Superior temporal gyrus (tissue), 1 donor: ENCODE measurements at regions not wholly inside any gene's neighbourhood (a gene's known extent, or its start where the extent isn't known, plus 50 kb on each side); places are given as distances from the start of the nearest gene placed in this dataset.
"Not testable (repeated sequence)": the region's sequence is repeated elsewhere in the genome, so short reads cannot be mapped to it uniquely, and the experiment has no call there.

ENCODE experiments used
- DNase-seq: peaks from one replicate; pipeline ENCODE4 v3.0.0-alpha.2; 2016; ENCODE audit errors: extremely low spot score

DNA sequence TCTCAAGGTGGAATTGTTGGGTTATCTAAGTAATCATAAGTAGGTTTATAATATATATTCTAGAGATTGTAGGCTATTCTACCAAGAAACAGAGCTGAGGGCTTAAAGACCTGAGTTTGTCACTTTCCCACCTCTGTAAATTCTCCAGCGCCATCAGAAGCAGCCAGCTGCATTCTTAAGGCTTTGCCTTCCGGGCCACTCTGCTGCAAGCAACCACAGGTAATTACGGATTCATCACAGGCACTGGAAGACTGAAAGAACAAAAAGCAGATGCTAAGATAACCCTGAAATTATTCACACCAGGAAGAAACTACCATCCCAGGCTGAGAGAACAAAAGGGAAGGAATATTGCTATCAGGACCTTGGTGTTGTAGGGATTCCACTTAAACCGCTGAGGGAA, 137.8 kb upstream of the JCAD start:
- no peak for DNase-seq

DNA sequence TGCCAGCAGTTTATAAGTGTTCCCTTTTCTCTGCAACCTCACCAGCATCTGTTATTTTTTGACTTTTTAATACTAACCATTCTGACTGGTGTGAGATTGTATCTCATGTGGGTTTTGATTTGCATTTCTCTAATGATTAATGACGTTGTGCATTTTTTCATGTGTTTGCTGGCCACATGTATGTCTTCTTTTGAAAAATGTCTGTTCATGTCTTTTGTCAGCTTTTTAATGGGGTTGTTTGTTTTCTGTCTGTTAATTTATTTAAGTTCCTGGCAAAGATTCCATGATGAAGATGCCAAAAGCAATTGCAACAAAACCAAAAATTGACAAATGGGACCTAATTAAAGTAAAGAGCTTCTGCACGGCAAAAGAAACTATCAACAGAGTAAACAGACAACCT, 137.2 kb upstream of the JCAD start:
- DNase-seq: not testable (repeated sequence)

DNA sequence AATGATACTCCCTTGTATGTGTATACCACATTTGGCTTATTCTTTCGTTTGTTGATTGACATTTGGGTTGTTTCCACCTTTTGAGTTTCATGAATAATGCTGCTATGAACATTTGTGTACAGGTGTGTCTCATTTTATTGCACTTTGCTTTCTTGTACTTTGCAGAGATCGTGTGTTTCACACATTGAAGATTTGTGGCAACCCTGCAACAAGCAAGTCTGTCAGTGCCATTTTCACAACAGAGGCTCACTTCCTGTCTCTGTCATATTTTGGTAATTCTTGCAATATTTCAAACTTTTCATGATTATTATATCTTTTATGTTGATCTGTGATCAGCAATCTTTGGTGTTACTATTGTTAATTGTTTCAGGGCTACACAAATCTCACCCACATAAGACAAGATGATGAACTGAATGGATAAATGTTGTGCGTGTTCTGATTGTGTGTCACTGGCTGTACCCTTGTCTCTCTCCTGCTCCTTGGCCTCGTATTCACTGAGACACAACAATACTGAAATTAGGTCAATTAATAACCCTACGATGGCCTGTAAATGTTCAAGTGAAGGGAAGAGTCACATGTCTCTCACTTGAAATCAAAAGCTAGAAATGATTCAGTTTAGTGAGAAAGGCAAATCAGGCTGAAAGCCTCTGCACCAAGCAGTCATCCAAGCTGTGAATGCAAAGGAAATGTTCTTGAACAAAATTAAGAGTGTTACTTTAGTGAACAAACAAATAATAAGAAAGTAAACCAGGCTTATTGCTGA, 133.6 kb upstream of the JCAD start:
- no peak for DNase-seq

DNA sequence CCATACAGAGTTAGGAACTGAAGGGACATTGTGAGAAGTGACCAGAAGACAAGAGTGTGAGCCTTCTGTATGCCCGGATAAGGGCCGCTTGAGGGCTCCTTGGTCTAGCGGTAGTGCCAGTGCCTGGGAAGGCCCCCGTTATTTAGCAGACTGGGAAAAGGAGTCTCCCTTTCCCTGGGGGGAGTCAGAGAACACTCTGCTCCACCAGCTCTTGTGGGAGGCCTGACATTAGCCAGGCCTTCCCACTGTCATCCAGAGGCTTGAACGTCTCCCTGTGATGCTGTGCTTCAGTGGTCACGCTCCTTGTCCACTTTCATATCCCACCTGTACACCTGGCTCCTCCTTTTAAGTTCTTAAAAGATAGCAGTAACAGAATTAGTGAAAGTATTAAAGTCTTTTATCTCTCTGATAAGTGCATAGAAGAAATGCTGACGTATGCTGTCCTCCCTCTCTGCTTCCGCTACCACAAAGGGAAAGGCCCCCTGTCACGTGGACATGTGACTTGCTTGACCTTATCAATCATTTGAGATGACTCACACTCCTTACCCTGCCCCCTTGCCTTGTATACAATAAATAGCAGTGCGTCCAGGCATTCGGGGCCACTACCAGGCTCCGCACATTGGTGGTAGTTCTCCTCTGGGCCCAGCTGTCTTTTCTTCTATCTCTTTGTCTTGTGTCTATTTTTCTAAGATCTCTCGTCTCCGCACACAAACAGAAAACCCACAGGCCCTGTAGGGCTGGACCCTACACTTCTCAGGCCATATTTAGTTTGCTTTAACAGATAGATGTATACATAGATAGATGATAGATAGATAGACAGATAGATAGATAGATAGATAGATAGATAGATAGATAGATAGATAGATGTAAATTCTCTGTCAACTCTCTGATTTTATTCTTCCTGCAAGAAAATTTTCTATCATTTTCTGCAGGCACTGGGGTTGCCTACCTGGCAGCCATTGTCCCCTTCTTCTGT, 131.5 kb upstream of the JCAD start:
- no peak for DNase-seq

DNA sequence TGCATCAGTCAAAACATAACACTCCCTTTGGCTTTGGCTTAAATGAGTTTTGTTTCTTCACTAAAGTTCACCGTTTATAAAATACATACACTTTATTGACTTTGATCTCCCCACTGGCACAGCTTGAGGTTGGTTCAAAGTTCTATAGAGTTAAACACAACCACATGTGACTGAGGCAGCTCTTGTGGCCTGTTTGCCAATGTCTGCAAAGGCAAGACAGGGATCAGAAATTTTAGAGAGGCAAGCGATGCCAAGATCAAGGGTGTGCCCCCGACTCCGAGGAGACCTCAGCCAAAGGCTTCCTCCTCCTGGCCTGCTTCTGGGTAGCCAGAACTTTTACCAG, 129.8 kb upstream of the JCAD start:
- no peak for DNase-seq

DNA sequence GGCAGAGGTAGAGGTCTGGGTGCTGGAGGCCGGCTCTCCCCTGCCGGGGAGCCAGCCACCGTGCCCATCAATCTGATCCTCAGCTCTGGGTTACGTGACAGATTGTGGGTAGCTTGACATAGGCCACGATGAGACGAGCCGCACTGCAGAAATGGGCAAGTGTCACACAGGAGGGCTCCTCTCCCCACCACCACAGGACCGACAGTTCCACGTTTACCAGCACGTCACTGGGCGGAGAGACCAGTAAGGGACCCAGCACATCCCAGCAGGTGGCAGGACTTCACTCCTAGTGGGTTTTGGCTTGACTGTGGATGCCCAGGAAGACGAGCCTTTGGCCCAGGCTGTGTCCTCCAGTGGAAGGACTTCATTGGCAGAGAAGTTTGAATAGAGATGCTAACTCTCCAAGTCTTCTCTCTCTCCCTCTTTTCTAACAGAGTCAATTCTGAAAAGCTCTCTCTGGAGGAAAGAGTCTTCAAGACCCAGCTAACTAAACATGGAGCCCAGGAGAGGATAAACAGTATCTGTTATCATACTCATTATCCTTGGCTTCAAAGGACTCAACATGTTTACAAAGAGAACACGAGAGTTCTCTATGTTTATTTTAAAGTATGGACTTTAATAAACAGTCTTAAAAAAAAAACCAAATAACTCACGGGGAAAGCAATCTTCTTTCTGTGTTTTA, 129.3 kb upstream of the JCAD start:
- DNase-seq: no peak

DNA sequence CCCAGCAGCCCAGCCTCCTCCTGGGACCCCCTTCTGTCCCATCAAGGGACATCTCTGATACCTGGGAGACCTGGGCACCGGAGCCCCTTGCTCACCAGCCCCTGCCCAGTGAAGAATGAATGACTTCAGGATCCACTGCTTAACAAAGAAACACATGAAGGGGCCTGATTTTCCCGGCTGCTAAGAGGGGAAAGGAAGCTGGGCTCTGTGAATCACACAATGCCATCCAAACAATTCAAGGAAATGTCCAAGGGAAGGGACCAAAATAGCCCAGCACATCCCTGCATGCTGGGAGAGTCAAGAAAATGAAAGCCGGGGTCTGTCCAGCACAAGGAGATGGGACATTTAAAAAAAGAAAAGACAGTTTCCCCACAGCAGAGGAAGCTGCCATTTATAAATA, 128.7 kb upstream of the JCAD start:
- no peak for DNase-seq

DNA sequence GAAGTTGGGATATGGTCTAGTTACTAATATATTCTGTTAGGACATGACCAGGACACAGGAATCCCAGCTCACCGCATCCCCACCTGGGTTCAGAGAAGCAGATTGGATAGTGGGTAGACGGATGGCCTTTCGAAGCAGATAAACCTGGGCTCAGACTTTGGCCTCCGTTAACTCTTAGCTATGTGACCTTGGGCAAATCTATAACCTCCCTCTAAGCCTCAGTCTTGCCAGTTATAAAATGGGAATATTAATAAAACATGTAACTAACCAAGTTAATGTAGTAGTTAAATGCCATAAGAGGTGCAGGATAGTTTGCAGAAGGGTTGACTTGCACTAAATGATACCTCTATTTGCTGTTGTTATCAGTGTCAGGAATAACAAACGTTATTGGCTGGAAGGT, 127.6 kb upstream of the JCAD start:
- no peak for DNase-seq

DNA sequence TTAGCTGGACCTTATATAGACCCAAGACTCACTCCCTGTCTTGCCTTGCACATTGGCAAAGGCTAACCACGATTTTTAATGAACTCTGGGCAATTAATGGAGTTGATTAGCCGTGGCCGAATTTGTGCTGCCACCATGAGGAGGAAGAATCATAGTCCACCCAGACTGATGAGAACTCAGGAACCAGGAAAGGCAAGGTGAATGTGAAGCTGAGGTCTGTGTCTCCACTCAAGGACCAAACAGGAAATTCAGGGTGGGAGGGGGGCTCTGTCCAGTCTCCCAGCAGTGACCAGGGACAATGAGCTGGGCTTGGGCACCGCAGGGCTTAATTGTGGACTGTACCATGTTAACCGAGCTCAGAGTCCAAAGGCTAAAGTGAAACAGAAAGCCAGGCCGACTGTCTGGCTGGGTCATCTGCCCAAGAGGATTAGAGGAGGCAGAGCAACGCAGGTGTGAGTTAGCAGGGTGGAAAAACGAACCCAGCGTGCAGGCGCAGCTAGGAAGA, 127.0 kb upstream of the JCAD start:
- DNase-seq: no peak

DNA sequence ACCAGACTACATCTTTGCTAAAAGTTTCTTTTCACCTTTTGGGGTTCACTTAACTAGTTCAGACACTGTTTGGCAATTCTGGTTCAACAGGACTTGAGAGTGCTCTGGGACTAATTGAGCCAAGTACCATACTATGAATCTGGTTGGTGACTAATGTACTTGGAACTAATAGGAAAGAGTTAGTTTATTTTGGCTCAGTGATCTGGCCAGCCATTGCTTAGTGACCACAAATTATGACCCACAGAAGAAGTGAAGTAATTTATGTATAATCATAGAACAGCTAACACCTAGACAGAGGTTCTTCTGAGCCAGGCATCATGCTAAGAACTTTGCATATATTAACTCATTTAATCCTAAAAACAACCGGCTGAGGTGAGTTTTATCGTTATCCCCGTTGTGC, 126.5 kb upstream of the JCAD start:
- no peak for DNase-seq

DNA sequence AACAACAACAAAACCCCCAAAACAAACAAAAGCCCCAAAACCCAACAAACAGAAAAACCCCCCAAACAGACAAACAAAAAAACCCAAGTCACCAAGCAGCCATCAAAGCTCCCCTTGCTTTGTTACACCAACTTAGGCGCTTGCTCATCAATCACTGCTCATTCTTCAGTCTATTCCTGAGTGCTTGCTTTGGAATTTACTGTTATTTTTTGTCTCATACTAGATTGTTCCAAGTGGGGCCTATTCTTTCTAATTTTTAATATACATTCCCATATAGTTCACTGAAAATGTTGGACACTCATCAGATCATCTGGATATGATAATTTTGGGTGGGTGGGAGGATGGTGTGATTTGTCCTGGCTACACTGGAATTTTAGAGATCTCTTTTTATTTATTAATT, 126.0 kb upstream of the JCAD start:
- DNase-seq: no peak

DNA sequence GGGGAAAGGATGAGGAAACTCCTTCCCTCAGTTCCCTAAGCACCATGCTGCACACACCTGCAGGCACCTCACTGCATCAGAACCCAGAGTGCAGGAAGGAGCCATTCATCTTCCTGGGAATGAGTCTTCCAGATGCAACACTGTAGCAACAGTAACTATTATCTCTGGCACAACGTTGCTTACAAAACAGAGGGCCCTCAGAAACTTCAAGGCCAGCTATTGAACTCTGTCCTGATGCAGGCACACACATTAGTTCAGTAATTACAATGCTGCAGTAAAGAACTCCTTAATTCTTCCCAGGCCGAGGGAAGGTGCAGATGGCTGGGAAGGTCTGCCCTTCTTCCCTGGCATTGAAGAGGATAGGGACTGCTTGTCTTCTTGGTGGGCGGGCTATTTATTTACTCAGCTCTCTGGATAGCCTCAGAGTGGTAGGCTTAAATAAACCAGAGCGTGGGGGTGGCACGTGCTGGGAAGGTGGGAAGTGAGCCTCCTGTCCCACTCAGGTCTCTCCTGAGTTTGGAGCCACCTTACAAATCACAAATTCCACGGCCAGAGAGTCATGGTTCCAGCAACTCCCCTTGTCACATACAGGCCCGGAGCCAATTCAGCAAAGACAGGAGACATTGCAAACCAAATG, 125.1 kb upstream of the JCAD start:
- DNase-seq: no peak

DNA sequence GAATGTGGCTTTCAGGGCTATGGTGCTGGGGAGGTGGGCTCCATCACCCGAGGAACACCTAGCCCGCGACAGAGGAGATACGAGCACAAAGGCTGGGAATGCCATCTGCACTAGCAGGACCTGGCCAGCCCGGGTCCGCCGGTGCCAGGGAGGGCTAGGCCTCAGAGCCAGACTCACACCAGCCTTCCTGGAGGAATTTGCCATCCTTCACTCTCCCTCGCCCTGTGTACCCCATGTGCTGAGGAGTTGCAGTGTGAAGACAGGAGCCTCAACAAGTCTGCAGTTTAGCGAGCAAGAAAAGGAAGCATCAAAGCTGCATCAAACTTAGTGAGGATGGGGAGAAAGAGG, 123.6 kb upstream of the JCAD start:
- DNase-seq: no peak

DNA sequence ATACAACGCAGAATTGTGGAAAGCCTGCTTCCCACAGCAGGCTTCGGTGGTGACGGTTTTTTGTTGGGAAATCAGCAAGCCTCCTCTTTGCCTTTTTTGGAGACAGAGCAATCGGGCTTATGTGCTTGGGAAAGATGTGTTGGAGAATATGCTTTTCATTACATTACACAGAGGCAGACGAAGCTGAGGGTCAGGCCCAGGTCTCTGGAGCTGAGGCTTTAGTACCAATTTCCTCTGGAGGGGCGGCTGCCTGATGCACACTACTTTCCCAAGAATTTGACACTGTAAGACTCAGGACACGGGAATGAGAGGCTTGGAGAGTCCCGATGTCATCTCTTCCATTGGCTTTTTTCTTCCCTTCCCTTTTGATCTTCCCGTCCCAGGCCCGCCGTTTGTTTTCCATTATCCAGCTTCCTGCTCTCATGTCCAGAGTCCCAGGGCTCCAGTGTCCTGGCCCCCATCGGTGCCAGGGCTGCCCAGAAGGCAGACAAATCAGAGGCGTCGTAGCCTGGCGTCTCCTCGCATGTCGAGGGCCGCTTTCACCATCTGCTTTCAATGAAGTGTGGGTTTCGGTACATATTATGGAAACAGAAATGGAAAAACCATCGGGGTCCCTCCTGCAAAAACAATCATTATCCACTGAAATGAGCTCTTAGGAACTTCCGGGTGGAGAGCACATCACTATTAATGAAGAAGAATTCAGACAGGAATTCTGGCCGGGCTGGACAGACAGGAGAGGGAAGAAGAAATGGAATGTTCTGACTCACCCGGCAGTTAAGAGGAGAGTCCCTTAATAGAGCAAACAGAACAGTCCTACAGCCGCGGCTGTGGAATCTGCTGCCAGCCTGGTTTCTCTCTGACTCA, 123.0 kb upstream of the JCAD start:
- DNase-seq: no peak

DNA sequence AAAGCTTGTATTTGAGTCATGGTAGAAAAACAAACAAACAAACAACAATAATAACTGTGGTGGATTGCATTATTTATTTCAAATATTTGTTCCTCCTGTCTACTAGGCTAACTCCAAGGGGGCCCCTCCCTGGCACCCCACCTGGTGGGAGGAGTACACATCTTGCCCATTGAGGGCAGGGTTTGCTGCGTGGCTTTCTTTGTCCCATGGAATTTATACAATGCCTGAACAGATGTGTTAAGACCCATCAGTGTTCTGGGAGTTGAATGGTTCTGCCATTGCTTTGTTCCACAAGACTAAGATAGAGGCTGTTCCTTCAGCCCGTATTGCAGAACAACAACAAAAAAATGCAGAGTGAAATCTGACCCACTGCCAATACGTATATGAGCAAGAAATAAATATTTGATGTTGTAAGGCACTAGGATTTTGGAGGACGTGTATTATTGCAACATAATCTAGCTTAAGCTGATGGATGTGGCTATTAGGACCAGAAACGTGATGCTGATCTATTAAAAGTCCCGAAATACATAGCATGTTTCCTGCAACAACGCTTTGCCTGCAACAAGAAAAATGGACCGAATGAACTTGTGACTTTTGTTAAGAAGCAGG, 119.1 kb upstream of the JCAD start:
- no peak for DNase-seq

DNA sequence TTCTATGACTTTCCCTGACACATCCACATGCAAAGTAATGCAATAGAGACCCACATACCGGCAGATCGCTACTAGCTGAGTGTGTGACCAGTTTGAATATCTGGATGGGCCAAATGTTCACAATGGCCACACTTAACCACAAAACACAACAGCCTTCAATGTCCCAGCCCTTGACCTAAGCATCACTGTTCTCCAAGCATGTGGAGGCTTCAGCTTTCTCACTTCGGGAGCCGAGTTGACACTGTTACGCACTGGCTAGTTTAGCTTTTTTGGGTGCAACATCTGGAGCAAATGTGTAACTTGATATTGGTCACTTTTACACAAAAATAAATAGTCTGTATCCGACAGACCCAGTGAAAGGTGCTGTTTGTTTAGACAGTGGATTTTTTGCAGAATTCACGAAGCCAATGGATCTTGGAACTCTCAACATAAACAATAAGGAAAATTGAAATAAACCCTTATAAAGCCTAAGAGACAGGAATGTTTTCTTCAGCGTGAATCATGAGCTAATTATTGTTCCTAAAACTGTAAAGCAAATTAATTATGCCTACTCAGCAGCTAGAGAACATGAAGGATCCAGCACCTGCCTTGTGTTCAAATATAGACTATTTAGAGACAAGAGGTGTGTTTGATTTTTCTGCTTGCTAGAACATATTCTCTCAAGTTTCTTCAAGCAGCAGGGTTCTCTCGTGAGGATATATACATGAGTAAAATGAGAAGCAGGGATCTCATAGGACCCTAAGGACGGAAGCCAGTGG, 117.6 kb upstream of the JCAD start:
- DNase-seq: no peak

DNA sequence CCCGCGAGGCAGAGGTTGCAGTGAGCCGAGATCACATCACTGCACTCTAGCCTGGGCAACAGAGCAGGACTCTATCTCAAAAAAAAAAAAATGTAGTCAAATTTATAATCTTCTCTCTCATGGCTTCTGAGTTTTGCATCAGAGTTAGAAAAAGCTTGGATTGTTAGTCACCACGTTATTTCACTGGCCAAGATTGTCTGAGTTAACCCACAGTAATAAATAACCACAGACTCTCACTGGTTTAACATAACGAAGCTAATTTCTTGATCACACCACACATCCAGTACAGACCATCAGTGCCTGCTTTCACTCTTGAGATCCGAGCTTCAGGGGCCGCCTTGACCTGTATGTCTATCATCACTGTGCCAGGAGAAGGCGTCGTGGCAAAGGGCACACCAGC, 116.8 kb upstream of the JCAD start:
- no peak for DNase-seq

DNA sequence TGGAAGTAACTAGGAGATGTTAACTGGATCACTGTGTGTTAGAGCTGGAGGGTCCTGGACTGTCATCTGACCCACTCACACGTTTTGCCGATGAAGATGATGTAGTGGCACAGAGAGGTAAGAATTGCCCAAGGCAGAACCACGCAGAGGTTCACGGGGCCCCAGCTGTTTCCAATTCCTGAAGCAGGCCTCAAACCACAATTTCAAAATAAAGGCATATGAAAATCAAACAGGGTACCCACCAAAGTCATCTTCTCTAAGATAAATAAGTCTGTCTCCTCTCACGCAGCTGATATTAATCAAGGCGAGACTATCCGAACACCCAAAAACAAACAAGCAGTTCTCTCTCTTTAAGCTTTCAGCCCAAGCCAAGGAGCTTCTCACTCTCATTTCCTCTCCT, 113.3 kb upstream of the JCAD start:
- DNase-seq: no peak

DNA sequence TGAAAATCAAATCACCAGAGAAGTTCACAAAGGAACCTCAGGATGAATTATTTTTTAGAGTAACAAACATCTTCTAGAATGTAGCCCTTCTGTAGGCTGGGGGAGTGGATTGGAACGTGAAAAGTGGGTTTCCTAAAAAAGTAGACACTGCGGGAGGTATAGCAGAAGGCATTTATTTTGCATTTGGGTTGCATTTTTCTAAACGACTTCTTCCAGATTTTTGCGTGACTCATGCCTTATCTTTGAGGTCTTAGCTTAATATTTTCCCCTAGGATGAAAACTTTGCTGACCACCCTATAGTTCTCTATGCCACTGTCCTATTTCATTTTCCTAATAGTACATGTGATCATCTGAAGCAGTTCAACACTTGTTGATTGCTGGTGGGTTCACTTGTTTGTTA, 112.7 kb upstream of the JCAD start:
- no peak for DNase-seq

DNA sequence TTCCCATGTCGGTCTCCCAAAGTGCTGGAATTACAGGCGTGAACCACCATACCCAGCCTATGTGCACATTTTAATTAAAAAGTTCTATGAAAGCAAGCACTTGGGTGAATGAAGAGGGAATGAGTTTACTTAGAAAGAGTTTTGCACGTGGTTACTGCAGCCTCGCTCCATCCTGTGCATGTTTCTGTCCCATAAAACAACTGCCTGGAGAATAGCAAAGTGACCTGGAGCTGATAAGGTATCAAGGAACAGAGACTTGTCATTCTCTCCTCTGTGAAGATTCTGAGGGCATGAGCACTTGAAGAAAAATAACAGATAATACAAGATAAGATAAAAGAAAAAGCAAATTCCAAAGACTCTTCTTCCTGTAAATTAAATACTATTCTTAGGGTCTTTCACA, 112.2 kb upstream of the JCAD start:
- DNase-seq: no peak
